ENCODE measurements at regions not wholly inside any gene's neighbourhood (a gene's known extent, or its start where the extent isn't known, plus 50 kb on each side); places are given as distances from the start of the nearest gene placed in this dataset.

DNA sequence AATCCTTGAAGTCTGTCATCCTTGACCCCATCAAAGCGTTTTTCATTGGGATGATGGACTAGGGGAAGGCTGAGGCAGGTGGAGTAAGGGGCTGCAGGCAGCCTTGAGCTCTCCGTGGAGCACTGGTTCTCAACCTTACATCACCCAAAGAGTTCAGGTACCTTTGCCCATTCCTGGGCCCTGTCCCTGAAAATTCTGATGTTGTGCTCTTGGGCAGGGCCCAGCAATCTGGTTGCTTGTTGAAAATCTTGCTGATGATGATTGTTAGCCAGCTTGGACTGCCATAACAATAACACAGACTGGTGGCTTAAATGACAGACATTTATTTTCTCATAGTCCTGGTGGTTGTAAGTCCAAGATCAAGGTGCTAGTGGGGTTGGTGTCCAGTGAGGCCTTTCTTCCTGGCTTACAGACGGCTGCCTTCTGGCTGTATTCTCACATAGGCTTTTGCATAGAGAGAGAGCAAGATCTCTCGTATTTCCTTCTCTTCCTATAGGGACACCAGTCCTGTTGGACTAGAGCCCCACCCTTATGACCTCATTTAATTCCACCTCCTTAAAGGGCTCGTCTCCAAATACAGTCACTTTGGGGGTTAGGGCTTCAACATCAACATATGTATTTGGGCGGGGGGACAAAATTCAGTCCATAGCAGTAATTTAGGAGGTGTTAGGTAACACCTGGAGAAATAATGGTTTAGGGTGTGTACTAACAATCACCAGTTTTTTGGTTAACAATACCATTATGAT is 104.9 kb downstream of the PLEKHG1 start:
- TF ChIP-seq, protein P1, sequence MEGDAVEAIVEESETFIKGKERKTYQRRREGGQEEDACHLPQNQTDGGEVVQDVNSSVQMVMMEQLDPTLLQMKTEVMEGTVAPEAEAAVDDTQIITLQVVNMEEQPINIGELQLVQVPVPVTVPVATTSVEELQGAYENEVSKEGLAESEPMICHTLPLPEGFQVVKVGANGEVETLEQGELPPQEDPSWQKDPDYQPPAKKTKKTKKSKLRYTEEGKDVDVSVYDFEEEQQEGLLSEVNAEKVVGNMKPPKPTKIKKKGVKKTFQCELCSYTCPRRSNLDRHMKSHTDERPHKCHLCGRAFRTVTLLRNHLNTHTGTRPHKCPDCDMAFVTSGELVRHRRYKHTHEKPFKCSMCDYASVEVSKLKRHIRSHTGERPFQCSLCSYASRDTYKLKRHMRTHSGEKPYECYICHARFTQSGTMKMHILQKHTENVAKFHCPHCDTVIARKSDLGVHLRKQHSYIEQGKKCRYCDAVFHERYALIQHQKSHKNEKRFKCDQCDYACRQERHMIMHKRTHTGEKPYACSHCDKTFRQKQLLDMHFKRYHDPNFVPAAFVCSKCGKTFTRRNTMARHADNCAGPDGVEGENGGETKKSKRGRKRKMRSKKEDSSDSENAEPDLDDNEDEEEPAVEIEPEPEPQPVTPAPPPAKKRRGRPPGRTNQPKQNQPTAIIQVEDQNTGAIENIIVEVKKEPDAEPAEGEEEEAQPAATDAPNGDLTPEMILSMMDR (IDR thresholded peaks at IDR 0.05), result no peak
- TF ChIP-seq POLR2A (IDR thresholded peaks at IDR 0.05) (no peak), EP300 (IDR thresholded peaks at IDR 0.05) (no peak), POLR2AphosphoS5 (IDR thresholded peaks at IDR 0.05) (no peak)

Data from stomach (tissue), 4 donors.